BE2C (cell line): ENCODE measurements at regions not wholly inside any gene's neighbourhood (a gene's known extent, or its start where the extent isn't known, plus 50 kb on each side); places are given as distances from the start of the nearest gene placed in this dataset.

Experiments
- DNase-seq: peaks from one replicate; pipeline ENCODE4 v3.0.0-alpha.2; 2020
- H3K27me3 ChIP-seq: fragments of 250-450 bp; sonication (Bioruptor Pico); 2 replicates; pipeline ENCODE4 v1.5.1; 2020; ENCODE audit warnings: mild to moderate bottlenecking
- H3K36me3 ChIP-seq: fragments of 250-450 bp; sonication (Bioruptor Pico); 2 replicates; pipeline ENCODE4 v1.5.1; 2020; ENCODE audit warnings: mild to moderate bottlenecking
- H3K4me1 ChIP-seq: fragments of 250-450 bp; sonication (Bioruptor Pico); 2 replicates; pipeline ENCODE4 v1.5.1; 2020
- H3K4me3 ChIP-seq: 2 replicates; pipeline ENCODE4 v1.5.1; 2011; ENCODE audit warnings: low read depth, low read length
- H3K9me3 ChIP-seq: fragments of 250-450 bp; sonication (Bioruptor Pico); 2 replicates; pipeline ENCODE4 v1.5.1; 2020
- CTCF ChIP-seq: IDR thresholded peaks from 2 replicates; pipeline ENCODE4 v1.5.1; 2012; ENCODE audit warnings: mild to moderate bottlenecking, low read depth, low read length

- peaks cover 9% of the 10 kb centered on the region for H3K4me1 ChIP-seq
- no peaks in the 10 kb centered on the region for H3K27me3 ChIP-seq
- no peaks in the 10 kb centered on the region for H3K9me3 ChIP-seq
- no peak overlapping the region for H3K4me3 ChIP-seq
- H3K36me3 ChIP-seq = no peaks in the 10 kb centered on the region
- no peak for TF ChIP-seq CTCF
- DNase-seq = peak; percentile 35
Measured at GRCh38 chr10:129293991-129294700, 172.9 kb upstream of the MGMT start.

GRCh38 chr10:129294944-129295343 is 172.1 kb upstream of the MGMT start:
- H3K36me3 ChIP-seq = no peaks in the 10 kb centered on the region
- no peak overlapping the region for H3K4me3 ChIP-seq
- DNase-seq = peak; percentile 13
- TF ChIP-seq CTCF = no peak
- no peaks in the 10 kb centered on the region for H3K9me3 ChIP-seq
- no peaks in the 10 kb centered on the region for H3K27me3 ChIP-seq
- peaks cover 3% of the 10 kb centered on the region for H3K4me1 ChIP-seq

- Histone ChIP-seq H3K9me3 (no peaks in the 10 kb centered on the region), H3K27me3 (no peaks in the 10 kb centered on the region), H3K4me3 (no peak overlapping the region), H3K36me3 (no peaks in the 10 kb centered on the region), H3K4me1 (no peaks in the 10 kb centered on the region)
- TF ChIP-seq CTCF = no peak
- no peak for DNase-seq
Measured at GRCh38 chr10:129305046-129305445, 162.0 kb upstream of the MGMT start.

- no peaks in the 10 kb centered on the region for H3K4me1 ChIP-seq
- H3K36me3 ChIP-seq = no peaks in the 10 kb centered on the region
- no peak overlapping the region for H3K4me3 ChIP-seq
- no peak for TF ChIP-seq CTCF
- H3K27me3 ChIP-seq = no peaks in the 10 kb centered on the region
- no peaks in the 10 kb centered on the region for H3K9me3 ChIP-seq
- DNase-seq = no peak
Measured at GRCh38 chr10:129307141-129307540, 159.9 kb upstream of the MGMT start.

GRCh38 chr10:129308953-129309564 is 158.0 kb upstream of the MGMT start:
- no peaks in the 10 kb centered on the region for H3K4me1 ChIP-seq
- H3K36me3 ChIP-seq = no peaks in the 10 kb centered on the region
- H3K27me3 ChIP-seq = no peaks in the 10 kb centered on the region
- H3K9me3 ChIP-seq = no peaks in the 10 kb centered on the region
- DNase-seq = no peak
- no peak overlapping the region for H3K4me3 ChIP-seq
- no peak for TF ChIP-seq CTCF

GRCh38 chr10:129309565-129309964 is 157.5 kb upstream of the MGMT start:
- H3K9me3 ChIP-seq = no peaks in the 10 kb centered on the region
- no peak for TF ChIP-seq CTCF

More at GRCh38 chr10:129309565-129309964, 157.5 kb upstream of the MGMT start:
- no peaks in the 10 kb centered on the region for H3K36me3 ChIP-seq
- H3K4me1 ChIP-seq = no peaks in the 10 kb centered on the region
- H3K27me3 ChIP-seq = no peaks in the 10 kb centered on the region
- H3K4me3 ChIP-seq = no peak overlapping the region
- no peak for DNase-seq
